NB4 (cell line): ENCODE measurements at regions not wholly inside any gene's neighbourhood (a gene's known extent, or its start where the extent isn't known, plus 50 kb on each side); places are given as distances from the start of the nearest gene placed in this dataset.

Experiments
- DNase-seq: peaks from one replicate; pipeline ENCODE4 v3.0.0; 2010; ENCODE audit warnings: low read depth
- H3K4me3 ChIP-seq: one replicate; pipeline ENCODE4 v1.5.1; 2011; ENCODE audit warnings: mild to moderate bottlenecking, low read depth, low read length, moderate library complexity
- CTCF ChIP-seq: IDR thresholded peaks from one replicate; pipeline ENCODE4 v1.5.1; 2012; ENCODE audit warnings: low read depth, low read length
- MAX ChIP-seq: IDR thresholded peaks from 2 replicates; pipeline ENCODE4 v1.6.1; 2011; ENCODE audit warnings: low read depth, low read length
- MYC ChIP-seq: IDR thresholded peaks from 2 replicates; pipeline ENCODE4 v1.6.1; 2011; ENCODE audit warnings: low read depth, low read length
- POLR2A ChIP-seq: IDR thresholded peaks from 2 replicates; pipeline ENCODE4 v1.6.1; 2011; ENCODE audit warnings: mild to moderate bottlenecking; ENCODE audit not compliant: insufficient read length; ENCODE audit errors: extremely low read depth

GRCh38 chr3:87136066-87136596 lies 91.0 kb upstream of the CHMP2B start:
- peak; percentile 2 for DNase-seq
- H3K4me3 ChIP-seq = no peak overlapping the region
- no peak for TF ChIP-seq CTCF
- no peak for TF ChIP-seq POLR2A

- H3K4me3 ChIP-seq = no peak overlapping the region
- DNase-seq = no peak
- TF ChIP-seq POLR2A (no peak), CTCF (no peak), MAX (no peak), MYC (no peak)
Observed at GRCh38 chr3:87135412-87135811, 91.7 kb upstream of the CHMP2B start.

GRCh38 chr3:87132801-87133200 lies 94.3 kb upstream of the CHMP2B start:
- no peak for DNase-seq
- TF ChIP-seq MAX (no peak), MYC (no peak), POLR2A (no peak), CTCF (no peak)
- no peak overlapping the region for H3K4me3 ChIP-seq

GRCh38 chr3:87128006-87128405 lies 99.1 kb upstream of the CHMP2B start:
- TF ChIP-seq CTCF (no peak), MAX (no peak), MYC (no peak), POLR2A (no peak)

GRCh38 chr3:87127281-87127680 lies 99.8 kb upstream of the CHMP2B start:
- no peak overlapping the region for H3K4me3 ChIP-seq
- TF ChIP-seq POLR2A (no peak), CTCF (no peak), MAX (no peak), MYC (no peak)
- DNase-seq = peak; percentile 6

More at GRCh38 chr3:87128006-87128405, 99.1 kb upstream of the CHMP2B start:
- no peak for DNase-seq
- no peak overlapping the region for H3K4me3 ChIP-seq

- H3K4me3 ChIP-seq = no peak overlapping the region
- DNase-seq = no peak
- TF ChIP-seq MYC (no peak), POLR2A (no peak), MAX (no peak), CTCF (no peak)
Observed at GRCh38 chr3:87126321-87126720, 100.8 kb upstream of the CHMP2B start.
